IMR-90 (cell line): ENCODE measurements at regions not wholly inside any gene's neighbourhood (a gene's known extent, or its start where the extent isn't known, plus 50 kb on each side); places are given as distances from the start of the nearest gene placed in this dataset.

Source experiments
- ATAC-seq: fragments of 200-7000 bp; cut with Tn5 transposase; 2 replicates; pipeline ENCODE4 v1.9.1; 2020; ENCODE audit warnings: low read depth, mild to moderate bottlenecking, moderate library complexity
- BruUV-seq: library from RNA; stranded (reverse); fragments of 400-500 nt; replicated peaks from 2 replicates; lab custom pipeline; 2021; lab: Mats Ljungman, UMichigan
- CTCF ChIA-PET: fragments of 300-600 bp; formaldehyde crosslinking; extraction: SDS; loops from one replicate; lab custom pipeline; 2021; ENCODE audit warnings: antibody characterized with exemption; lab: Yijun Ruan, JAX
- POLR2A ChIA-PET: fragments of 300-600 bp; sonication (Branson Sonifier 250); formaldehyde crosslinking; loops from one replicate; lab custom pipeline; 2022; ENCODE audit warnings: antibody characterized with exemption; ENCODE audit not compliant: unreplicated experiment; lab: Charles Lee
- DNase-seq: peaks from one replicate; pipeline ENCODE4 v3.0.0; 2013
- H2AFZ ChIP-seq: replicated peaks from 2 replicates; pipeline ENCODE3; 2013; ENCODE audit warnings: low read length, mild to moderate bottlenecking; ENCODE audit not compliant: poor library complexity
- H2AK5ac ChIP-seq: 2 replicates; pipeline ENCODE4 v1.6.1; 2013; ENCODE audit warnings: low read depth, low read length, inconsistent platforms
- H2AK9ac ChIP-seq: replicated peaks from 2 replicates; pipeline ENCODE3; 2013; ENCODE audit warnings: mild to moderate bottlenecking, low read depth, low read length, moderate library complexity; ENCODE audit not compliant: poor library complexity
- H2BK120ac ChIP-seq: 2 replicates; pipeline ENCODE4 v1.6.1; 2013; ENCODE audit warnings: low read depth, low read length, inconsistent platforms
- H2BK15ac ChIP-seq: 3 replicates; pipeline ENCODE4 v1.6.1; 2013; ENCODE audit warnings: low read depth, low read length, inconsistent platforms
- H2BK20ac ChIP-seq: 2 replicates; pipeline ENCODE4 v1.6.1; 2013; ENCODE audit warnings: low read depth, mild to moderate bottlenecking, inconsistent platforms, low read length, moderate library complexity
- H2BK5ac ChIP-seq: 2 replicates; pipeline ENCODE4 v1.6.1; 2013; ENCODE audit warnings: mild to moderate bottlenecking, low read depth, low read length, inconsistent platforms; ENCODE audit not compliant: poor library complexity, severe bottlenecking
- H3K14ac ChIP-seq: replicated peaks from 2 replicates; pipeline ENCODE4 v1.6.1; 2013; ENCODE audit warnings: low read depth, low read length, inconsistent platforms
- H3K18ac ChIP-seq: 2 replicates; pipeline ENCODE4 v1.6.1; 2013; ENCODE audit warnings: low read depth, low read length, control low read depth
- H3K23ac ChIP-seq: 2 replicates; pipeline ENCODE4 v1.6.1; 2013; ENCODE audit warnings: low read depth, low read length, inconsistent platforms
- H3K27ac ChIP-seq: 2 replicates; pipeline ENCODE4 v1.5.1; 2013; ENCODE audit warnings: mild to moderate bottlenecking, control low read depth, low read length; ENCODE audit not compliant: insufficient read depth
- H3K27me3 ChIP-seq: 2 replicates; pipeline ENCODE4 v1.6.1; 2013; ENCODE audit warnings: low read length; ENCODE audit not compliant: control insufficient read depth, insufficient read depth
- H3K36me3 ChIP-seq: 2 replicates; pipeline ENCODE4 v1.6.1; 2013; ENCODE audit warnings: low read length, mixed read lengths; ENCODE audit not compliant: control insufficient read depth, insufficient read depth
- H3K4ac ChIP-seq: 2 replicates; pipeline ENCODE4 v1.6.1; 2013; ENCODE audit warnings: low read depth, low read length, inconsistent platforms
- H3K4me1 ChIP-seq: 2 replicates; pipeline ENCODE4 v1.6.1; 2013; ENCODE audit warnings: low read length, mixed read lengths; ENCODE audit not compliant: control insufficient read depth, insufficient read depth
- H3K4me2 ChIP-seq: 2 replicates; pipeline ENCODE4 v1.6.1; 2013; ENCODE audit warnings: low read depth, mild to moderate bottlenecking, control low read depth, low read length, moderate library complexity
- H3K4me3 ChIP-seq: 2 replicates; pipeline ENCODE4 v1.5.1; 2013; ENCODE audit warnings: low read depth, mild to moderate bottlenecking, control low read depth, low read length, moderate library complexity; ENCODE audit not compliant: insufficient read depth
- H3K56ac ChIP-seq: 2 replicates; pipeline ENCODE4 v1.6.1; 2013; ENCODE audit warnings: low read length, inconsistent platforms; ENCODE audit not compliant: insufficient read depth; ENCODE audit errors: extremely low read depth
- H3K79me1 ChIP-seq, 2 experiments: 2 replicates each; pipeline ENCODE4 v1.6.1; 2013; ENCODE audit warnings: low read length in 2 of 2, inconsistent platforms in 1 of 2, low read depth in 1 of 2
- H3K9ac ChIP-seq: 2 replicates; pipeline ENCODE4 v1.6.1; 2013; ENCODE audit warnings: low read depth, low read length, control low read depth
- H3K9me1 ChIP-seq: 2 replicates; pipeline ENCODE4 v1.6.1; 2013; ENCODE audit warnings: low read length, inconsistent platforms; ENCODE audit not compliant: insufficient read depth
- H3K9me3 ChIP-seq: 2 replicates; pipeline ENCODE4 v1.6.1; 2013; ENCODE audit warnings: low read length; ENCODE audit not compliant: control insufficient read depth, insufficient read depth
- H4K20me1 ChIP-seq: 2 replicates; pipeline ENCODE4 v1.6.1; 2013; ENCODE audit warnings: low read length, inconsistent platforms; ENCODE audit not compliant: insufficient read depth
- H4K5ac ChIP-seq: 2 replicates; pipeline ENCODE4 v1.6.1; 2013; ENCODE audit warnings: mild to moderate bottlenecking, low read depth, low read length, control low read depth
- H4K8ac ChIP-seq, 2 experiments: 2 replicates each; pipeline ENCODE4 v1.6.1; 2013; ENCODE audit warnings: low read depth in 2 of 2, low read length in 2 of 2, control low read depth in 1 of 2, inconsistent platforms in 1 of 2
- H4K91ac ChIP-seq: 2 replicates; pipeline ENCODE4 v1.6.1; 2013; ENCODE audit warnings: low read depth, low read length, inconsistent platforms; ENCODE audit not compliant: insufficient read depth
- CEBPB ChIP-seq: IDR thresholded peaks from 2 replicates; pipeline ENCODE4 v1.6.1; 2012; ENCODE audit warnings: low read depth, low read length, improper control_type of control experiment
- MXI1 ChIP-seq: IDR thresholded peaks from 2 replicates; pipeline ENCODE4 v1.6.1; 2012; ENCODE audit warnings: low read depth, mild to moderate bottlenecking, low read length, moderate library complexity, borderline replicate concordance
- WGBS, 2 experiments: methylation state at CpG; one replicate each; pipeline versions ENCODE4 v1.1.5 to v1.1.7; 2013; ENCODE audit warnings: missing lambda C conversion rate in 2 of 2; ENCODE audit not compliant: insufficient read length in 1 of 2; ENCODE audit errors: extremely low coverage in 2 of 2; 5-methylcytosine and 5-hydroxymethylcytosine counted together
- dilution Hi-C: fragments of 300-500 bp; cut with HindIII; formaldehyde crosslinking; loops from one replicate; pipeline ENCODE4 v1.14.3; 2018; ENCODE audit warnings: low sequenced_read_pairs; ENCODE audit not compliant: unreplicated experiment
- in situ Hi-C: fragments of 300-500 bp; cut with MboI; formaldehyde crosslinking; loops from 3 replicates; pipeline ENCODE4 v1.14.3; 2019; ENCODE audit warnings: low sequenced_read_pairs, inconsistent platforms, mixed read lengths
- intact Hi-C: fragments of 100-400 bp; cut with micrococcal nuclease; formaldehyde crosslinking; loops from 2 replicates; pipeline ENCODE4 v1.10.0; 2022

DNA sequence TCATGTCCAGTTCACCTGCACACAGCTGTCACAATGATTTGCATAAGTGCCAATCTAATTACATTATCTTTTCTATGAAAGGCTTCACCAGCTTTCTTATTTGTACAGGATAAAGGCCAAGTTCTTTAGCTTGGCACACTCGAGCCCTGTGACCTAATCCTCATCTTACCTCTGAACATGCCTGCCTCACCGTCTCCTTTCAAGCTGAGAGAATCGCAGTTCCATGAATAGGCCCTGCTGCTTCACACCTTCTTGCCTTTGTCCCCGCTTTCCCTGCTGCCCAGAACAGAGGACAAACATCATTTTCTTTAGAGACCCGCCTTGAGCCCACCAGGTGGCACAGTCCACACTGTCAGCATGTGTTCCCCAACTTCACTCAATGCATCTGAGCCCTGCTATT lies 1094.7 kb downstream of the BCL11A start:
- no peak overlapping the region for H2BK120ac ChIP-seq
- TF ChIP-seq MXI1 = no peak
- TF ChIP-seq CEBPB = 0 out of 2 replicates have a peak, but pooled peaks have one; percentile 25
- H3K14ac ChIP-seq = no peak overlapping the region
- no peak overlapping the region for H4K91ac ChIP-seq
- POLR2A ChIA-PET = no interaction called here
- no peak overlapping the region for H3K4me2 ChIP-seq
- ATAC-seq (no peak), DNase-seq (no peak)
- no peak overlapping the region for H2AK5ac ChIP-seq
- in situ Hi-C loops = no loop called here
- H2BK20ac ChIP-seq = no peak overlapping the region
- no peak overlapping the region for H3K4ac ChIP-seq
- H2BK15ac ChIP-seq = no peak overlapping the region
- H3K4me3 ChIP-seq = no peak overlapping the region
- no peak overlapping the region for H3K9ac ChIP-seq
- no peak overlapping the region for H4K5ac ChIP-seq
- H2AK9ac ChIP-seq = no peak overlapping the region
- CTCF ChIA-PET = no interaction called here
- 60% methylated on average over 2 of the region's 5 CpGs; no CpG with 5 or more reads in 1 of the 2 experiments for WGBS, 2 experiments
- H2AFZ ChIP-seq = no peak overlapping the region
- H3K4me1 ChIP-seq = no peaks in the 10 kb centered on the region
- H3K79me1 ChIP-seq = no peaks in the 10 kb centered on the region
- no peaks in the 10 kb centered on the region for H3K9me1 ChIP-seq
- 0 out of 2 replicates have a peak, but pooled peaks cover 5% of the 10 kb centered on the region for H3K9me3 ChIP-seq
- H4K8ac ChIP-seq = no peak overlapping the region
- dilution Hi-C loops = no loop called here
- no peak overlapping the region for H3K27ac ChIP-seq
- H4K20me1 ChIP-seq = no peaks in the 10 kb centered on the region
- H3K23ac ChIP-seq = no peak overlapping the region
- no TSS peak for BruUV-seq
- no peaks in the 10 kb centered on the region for H3K36me3 ChIP-seq
- no peak overlapping the region for H3K18ac ChIP-seq
- no peak overlapping the region for H3K56ac ChIP-seq
- intact Hi-C loops = no loop called here
- no peak overlapping the region for H2BK5ac ChIP-seq
- H3K27me3 ChIP-seq = no peaks in the 10 kb centered on the region
